Panc1 (cell line): ENCODE measurements at regions not wholly inside any gene's neighbourhood (a gene's known extent, or its start where the extent isn't known, plus 50 kb on each side); places are given as distances from the start of the nearest gene placed in this dataset.

ENCODE experiments used
- ATAC-seq: fragments of 200-7000 bp; cut with Tn5 transposase; 2 replicates; pipeline ENCODE4 v1.9.1; 2020; ENCODE audit warnings: mild to moderate bottlenecking, moderate library complexity
- BruUV-seq: library from RNA; stranded (reverse); fragments of 400-500 nt; replicated peaks from 2 replicates; lab custom pipeline; 2021; lab: Mats Ljungman, UMichigan
- CTCF ChIA-PET: fragments of 300-600 bp; sonication (Branson Sonifier 250); formaldehyde crosslinking; loops from one replicate; lab custom pipeline; 2022; ENCODE audit warnings: antibody characterized with exemption; lab: Charles Lee
- POLR2A ChIA-PET: fragments of 300-600 bp; sonication (Branson Sonifier 250); formaldehyde crosslinking; loops from one replicate; lab custom pipeline; 2022; ENCODE audit warnings: antibody characterized with exemption; lab: Charles Lee
- DNase-seq: peaks from one replicate; pipeline ENCODE4 v3.0.0-alpha.2; 2010; ENCODE audit warnings: low read depth, low spot score
- H3K27ac ChIP-seq: 2 replicates; pipeline ENCODE4 v1.5.1; 2011; ENCODE audit warnings: mild to moderate bottlenecking, low read length, inconsistent platforms
- H3K27me3 ChIP-seq: fragments of 200-500 bp; sonication (Bioruptor generic); 2 replicates; pipeline ENCODE4 v1.6.0; 2014; ENCODE audit warnings: low read length, inconsistent platforms; ENCODE audit not compliant: control insufficient read depth, insufficient read depth
- H3K36me3 ChIP-seq: fragments of 200-500 bp; sonication (Bioruptor generic); 2 replicates; pipeline ENCODE4 v1.5.1; 2014; ENCODE audit warnings: inconsistent platforms, mild to moderate bottlenecking, low read length, moderate library complexity; ENCODE audit not compliant: control insufficient read depth, insufficient read depth
- H3K4me1 ChIP-seq: 2 replicates; pipeline ENCODE4 v1.5.1; 2011; ENCODE audit warnings: inconsistent platforms, mild to moderate bottlenecking, low read length, moderate library complexity; ENCODE audit not compliant: control insufficient read depth, insufficient read depth
- H3K4me3 ChIP-seq, 2 experiments: 2 replicates each; pipeline ENCODE4 v1.5.1; 2011 to 2012; ENCODE audit warnings: low read depth in 2 of 2, low read length in 2 of 2, mild to moderate bottlenecking in 2 of 2, inconsistent platforms in 1 of 2, moderate library complexity in 1 of 2
- H3K9me3 ChIP-seq: fragments of 200-500 bp; sonication (Bioruptor generic); 2 replicates; pipeline ENCODE4 v1.5.1; 2014; ENCODE audit warnings: low read depth, mild to moderate bottlenecking, inconsistent platforms, low read length, moderate library complexity; ENCODE audit not compliant: control insufficient read depth, insufficient read depth
- POLR2AphosphoS5 ChIP-seq: IDR thresholded peaks from 2 replicates; pipeline ENCODE4 v1.6.1; 2012; ENCODE audit warnings: mild to moderate bottlenecking, low read depth, low read length, moderate library complexity
- REST ChIP-seq, 2 experiments: IDR thresholded peaks; 2 replicates each; pipeline ENCODE4 v1.6.1; 2011 to 2012; ENCODE audit warnings: low read depth in 2 of 2, control low read depth in 1 of 2, low read length in 1 of 2, mild to moderate bottlenecking in 1 of 2, moderate library complexity in 1 of 2; ENCODE audit not compliant: insufficient read depth in 1 of 2
- SIN3A ChIP-seq: IDR thresholded peaks from 2 replicates; pipeline ENCODE4 v1.6.1; 2012; ENCODE audit warnings: low read depth, mild to moderate bottlenecking, low read length, moderate library complexity, borderline replicate concordance; ENCODE audit not compliant: insufficient read depth
- TCF7L2 ChIP-seq: IDR thresholded peaks from 2 replicates; pipeline ENCODE4 v1.6.1; 2011; ENCODE audit warnings: mild to moderate bottlenecking, low read depth, low read length, inconsistent platforms
- in situ Hi-C: cut with HindIII; loops from 2 replicates; pipeline ENCODE4 v1.10.0; 2016; ENCODE audit warnings: low sequenced_read_pairs, low pct_unique_long_range_greater_than_20kb
- intact Hi-C: fragments of 100-400 bp; cut with micrococcal nuclease; formaldehyde crosslinking; loops from one replicate; pipeline ENCODE4 v1.10.0; 2022; ENCODE audit not compliant: unreplicated experiment
- TF ChIP-seq, protein P1 (sequence below): fragments of 450-650 bp; IDR thresholded peaks from 2 replicates; pipeline ENCODE4 v1.5.1; 2017; ENCODE audit warnings: mild to moderate bottlenecking

DNA sequence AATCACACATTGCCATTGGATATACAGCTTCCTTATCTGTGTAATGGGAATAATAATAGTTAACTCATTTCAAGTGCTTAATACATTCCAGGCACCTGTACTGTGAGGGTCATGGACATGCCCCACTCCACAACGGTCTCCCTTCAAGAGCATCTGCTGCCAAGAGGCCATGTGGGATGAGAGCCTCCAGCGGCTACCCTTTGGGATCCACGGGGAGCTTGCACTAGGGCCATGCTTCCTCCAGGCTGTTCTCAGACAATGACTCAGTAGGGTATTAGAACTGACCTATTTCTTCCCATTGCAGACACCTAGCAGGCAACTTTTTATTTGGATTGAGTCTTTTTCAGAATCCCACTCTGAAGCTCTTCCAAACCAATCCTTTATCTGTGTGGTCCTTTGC, 1078.9 kb downstream of the TUSC7 start:
- no peak for ATAC-seq
- no peaks in the 10 kb centered on the region for H3K9me3 ChIP-seq
- no TSS peak for BruUV-seq

GRCh38 chr3:117790235-117790987, 1080.8 kb downstream of the TUSC7 start:
- ChIA-PET POLR2A (no interaction called here), CTCF (no interaction called here)
- no TSS peak for BruUV-seq
- H3K4me3 ChIP-seq = no peak overlapping the region
- no peaks in the 10 kb centered on the region for H3K27me3 ChIP-seq
- intact Hi-C loops (no loop called here), in situ Hi-C loops (no loop called here)
- ATAC-seq (no peak), DNase-seq (no peak)
- H3K9me3 ChIP-seq = no peaks in the 10 kb centered on the region
- TF ChIP-seq SIN3A = no peak
- TF ChIP-seq, protein P1, sequence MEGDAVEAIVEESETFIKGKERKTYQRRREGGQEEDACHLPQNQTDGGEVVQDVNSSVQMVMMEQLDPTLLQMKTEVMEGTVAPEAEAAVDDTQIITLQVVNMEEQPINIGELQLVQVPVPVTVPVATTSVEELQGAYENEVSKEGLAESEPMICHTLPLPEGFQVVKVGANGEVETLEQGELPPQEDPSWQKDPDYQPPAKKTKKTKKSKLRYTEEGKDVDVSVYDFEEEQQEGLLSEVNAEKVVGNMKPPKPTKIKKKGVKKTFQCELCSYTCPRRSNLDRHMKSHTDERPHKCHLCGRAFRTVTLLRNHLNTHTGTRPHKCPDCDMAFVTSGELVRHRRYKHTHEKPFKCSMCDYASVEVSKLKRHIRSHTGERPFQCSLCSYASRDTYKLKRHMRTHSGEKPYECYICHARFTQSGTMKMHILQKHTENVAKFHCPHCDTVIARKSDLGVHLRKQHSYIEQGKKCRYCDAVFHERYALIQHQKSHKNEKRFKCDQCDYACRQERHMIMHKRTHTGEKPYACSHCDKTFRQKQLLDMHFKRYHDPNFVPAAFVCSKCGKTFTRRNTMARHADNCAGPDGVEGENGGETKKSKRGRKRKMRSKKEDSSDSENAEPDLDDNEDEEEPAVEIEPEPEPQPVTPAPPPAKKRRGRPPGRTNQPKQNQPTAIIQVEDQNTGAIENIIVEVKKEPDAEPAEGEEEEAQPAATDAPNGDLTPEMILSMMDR = no peak
- no peak for TF ChIP-seq REST (IDR thresholded peaks at IDR 0.05; ENCODE audit: insufficient read depth in 1 of 2, low read depth in 2 of 2, low read length in 1 of 2)
- no peak for TF ChIP-seq POLR2AphosphoS5
- TF ChIP-seq TCF7L2 = no peak
- no peaks in the 10 kb centered on the region for H3K4me1 ChIP-seq
- H3K36me3 ChIP-seq = no peaks in the 10 kb centered on the region
- no peak overlapping the region for H3K27ac ChIP-seq

More for the DNA sequence above, 1078.9 kb downstream of the TUSC7 start:
- Histone ChIP-seq H3K27ac (no peak overlapping the region), H3K4me3 (no peak overlapping the region), H3K36me3 (no peaks in the 10 kb centered on the region), H3K4me1 (no peaks in the 10 kb centered on the region), H3K27me3 (no peaks in the 10 kb centered on the region)
- in situ Hi-C loops = no loop called here
- no peak for TF ChIP-seq REST (IDR thresholded peaks at IDR 0.05; ENCODE audit: insufficient read depth in 1 of 2, low read depth in 2 of 2, low read length in 1 of 2)
- TF ChIP-seq POLR2AphosphoS5 = no peak
- TF ChIP-seq, protein P1 = no peak
- no peak for TF ChIP-seq SIN3A
- no peak for TF ChIP-seq TCF7L2
- intact Hi-C loops = no loop called here
- no peak for DNase-seq
- CTCF ChIA-PET = no interaction called here
- POLR2A ChIA-PET = no interaction called here
